ENCODE measurements at regions not wholly inside any gene's neighbourhood (a gene's known extent, or its start where the extent isn't known, plus 50 kb on each side); places are given as distances from the start of the nearest gene placed in this dataset.

GRCh38 chr5:33229216-33229615 lies 211.5 kb upstream of the TARS1 start:
- no peak overlapping the region for H3K4me3 ChIP-seq (ENCODE audit: low read length)
- no peaks in the 10 kb centered on the region for H3K27me3 ChIP-seq (ENCODE audit: insufficient read depth, low read depth, low read length)
- no peak overlapping the region for H3K9ac ChIP-seq (ENCODE audit: low read length)
- no peaks in the 10 kb centered on the region for H3K9me3 ChIP-seq (ENCODE audit: low read length)
- H3K36me3 ChIP-seq (ENCODE audit: insufficient read depth, low read length): no peaks in the 10 kb centered on the region
- no peaks in the 10 kb centered on the region for H3F3A ChIP-seq (ENCODE audit: insufficient read depth, low read length, poor library complexity, severe bottlenecking)
- TF ChIP-seq REST (IDR thresholded peaks at IDR 0.05; ENCODE audit: borderline replicate concordance): no peak
- TF ChIP-seq MXI1 (conservative IDR thresholded peaks at IDR 0.05; ENCODE audit: poor library complexity, severe bottlenecking): no peak
- TF ChIP-seq SMC3 (conservative IDR thresholded peaks at IDR 0.05; ENCODE audit: poor library complexity): no peak
- TF ChIP-seq EP300 (conservative IDR thresholded peaks at IDR 0.05; ENCODE audit: poor library complexity, severe bottlenecking): no peak
- TF ChIP-seq POLR2AphosphoS5 (IDR thresholded peaks at IDR 0.05): no peak
- no peak for TF ChIP-seq TAF1 (IDR thresholded peaks at IDR 0.05; ENCODE audit: low read depth)
- H3K79me2 ChIP-seq (replicated peaks; ENCODE audit: insufficient read depth, low read length): no peaks in the 10 kb centered on the region
- H3K9me2 ChIP-seq (ENCODE audit: insufficient read depth, low read length): no peaks in the 10 kb centered on the region
- no peak overlapping the region for H3K27ac ChIP-seq (ENCODE audit: low read length)
- no peaks in the 10 kb centered on the region for H4K20me1 ChIP-seq (ENCODE audit: insufficient read depth)
- no peak overlapping the region for H3K4me2 ChIP-seq (ENCODE audit: low read length)
- H2AFZ ChIP-seq (ENCODE audit: low read depth, low read length): no peak overlapping the region

GRCh38 chr5:33230467-33231078 lies 210.2 kb upstream of the TARS1 start:
- no peaks in the 10 kb centered on the region for H3K79me2 ChIP-seq (replicated peaks; ENCODE audit: insufficient read depth, low read length)
- no peak overlapping the region for H3K4me3 ChIP-seq (ENCODE audit: low read length)
- H3K36me3 ChIP-seq (ENCODE audit: insufficient read depth, low read length): no peaks in the 10 kb centered on the region
- no peaks in the 10 kb centered on the region for H3K9me3 ChIP-seq (ENCODE audit: low read length)
- no peak for TF ChIP-seq TAF1 (IDR thresholded peaks at IDR 0.05; ENCODE audit: low read depth)
- TF ChIP-seq POLR2AphosphoS5 (IDR thresholded peaks at IDR 0.05): no peak
- TF ChIP-seq REST (IDR thresholded peaks at IDR 0.05; ENCODE audit: borderline replicate concordance): no peak
- no peak for TF ChIP-seq RAD21 (conservative IDR thresholded peaks at IDR 0.05)
- no peak for TF ChIP-seq EZH2 (IDR thresholded peaks at IDR 0.05; ENCODE audit: borderline replicate concordance, insufficient read depth, low read length, poor library complexity, severe bottlenecking)
- no peak for TF ChIP-seq EP300 (conservative IDR thresholded peaks at IDR 0.05; ENCODE audit: poor library complexity, severe bottlenecking)
- TF ChIP-seq CTCF (IDR thresholded peaks at IDR 0.05; ENCODE audit: poor library complexity, severe bottlenecking): no peak
- no peak for TF ChIP-seq SMC3 (conservative IDR thresholded peaks at IDR 0.05; ENCODE audit: poor library complexity)
- no peak for TF ChIP-seq MXI1 (conservative IDR thresholded peaks at IDR 0.05; ENCODE audit: poor library complexity, severe bottlenecking)
- H3K27me3 ChIP-seq (ENCODE audit: insufficient read depth, low read depth, low read length): no peaks in the 10 kb centered on the region
- no peaks in the 10 kb centered on the region for H3K9me2 ChIP-seq (ENCODE audit: insufficient read depth, low read length)
- H2AFZ ChIP-seq (ENCODE audit: low read depth, low read length): no peak overlapping the region
- no peaks in the 10 kb centered on the region for H4K20me1 ChIP-seq (ENCODE audit: insufficient read depth)
- H3K9ac ChIP-seq (ENCODE audit: low read length): no peak overlapping the region
- no peak overlapping the region for H3K27ac ChIP-seq (ENCODE audit: low read length)
- H3F3A ChIP-seq (ENCODE audit: insufficient read depth, low read length, poor library complexity, severe bottlenecking): no peaks in the 10 kb centered on the region
- H3K4me2 ChIP-seq (ENCODE audit: low read length): no peak overlapping the region

Data from neural cell (in vitro differentiated cells).